Cardiac muscle cell (in vitro differentiated cells and primary cell): ENCODE measurements at regions not wholly inside any gene's neighbourhood (a gene's known extent, or its start where the extent isn't known, plus 50 kb on each side); places are given as distances from the start of the nearest gene placed in this dataset.
"Not testable (repeated sequence)": the region's sequence is repeated elsewhere in the genome, so short reads cannot be mapped to it uniquely, and the experiment has no call there.

ENCODE experiments used
- DNase-seq, 2 donors: peaks; one replicate each; pipeline versions ENCODE4 v3.0.0 to v3.0.0-alpha.2; 2010 to 2017; ENCODE audit warnings: low read depth in 1 of 2, low spot score in 1 of 2
- H3K27ac ChIP-seq: fragments of 200-600 bp; sonication (generic); 2 replicates; pipeline ENCODE4 v1.5.1; 2016
- H3K27me3 ChIP-seq: fragments of 200-600 bp; sonication (generic); 2 replicates; pipeline ENCODE4 v1.6.0; 2016; ENCODE audit warnings: control low read depth
- H3K36me3 ChIP-seq: fragments of 200-600 bp; sonication (generic); 2 replicates; pipeline ENCODE4 v1.5.1; 2016; ENCODE audit warnings: control low read depth
- H3K4me1 ChIP-seq: fragments of 200-600 bp; sonication (generic); 2 replicates; pipeline ENCODE4 v1.8.1; 2017; ENCODE audit warnings: low read depth, mild to moderate bottlenecking, mixed run types
- H3K4me3 ChIP-seq: fragments of 200-600 bp; sonication (generic); 2 replicates; pipeline ENCODE4 v1.5.1; 2016; ENCODE audit warnings: mild to moderate bottlenecking
- H3K9me3 ChIP-seq: fragments of 200-600 bp; sonication (generic); 2 replicates; pipeline ENCODE4 v1.5.1; 2017; ENCODE audit warnings: low read depth, mild to moderate bottlenecking, control low read depth
- TF ChIP-seq, protein P1 (sequence below): IDR thresholded peaks from 2 replicates; pipeline ENCODE4 v1.5.1; 2012; ENCODE audit warnings: low read depth, mild to moderate bottlenecking, low read length

DNA sequence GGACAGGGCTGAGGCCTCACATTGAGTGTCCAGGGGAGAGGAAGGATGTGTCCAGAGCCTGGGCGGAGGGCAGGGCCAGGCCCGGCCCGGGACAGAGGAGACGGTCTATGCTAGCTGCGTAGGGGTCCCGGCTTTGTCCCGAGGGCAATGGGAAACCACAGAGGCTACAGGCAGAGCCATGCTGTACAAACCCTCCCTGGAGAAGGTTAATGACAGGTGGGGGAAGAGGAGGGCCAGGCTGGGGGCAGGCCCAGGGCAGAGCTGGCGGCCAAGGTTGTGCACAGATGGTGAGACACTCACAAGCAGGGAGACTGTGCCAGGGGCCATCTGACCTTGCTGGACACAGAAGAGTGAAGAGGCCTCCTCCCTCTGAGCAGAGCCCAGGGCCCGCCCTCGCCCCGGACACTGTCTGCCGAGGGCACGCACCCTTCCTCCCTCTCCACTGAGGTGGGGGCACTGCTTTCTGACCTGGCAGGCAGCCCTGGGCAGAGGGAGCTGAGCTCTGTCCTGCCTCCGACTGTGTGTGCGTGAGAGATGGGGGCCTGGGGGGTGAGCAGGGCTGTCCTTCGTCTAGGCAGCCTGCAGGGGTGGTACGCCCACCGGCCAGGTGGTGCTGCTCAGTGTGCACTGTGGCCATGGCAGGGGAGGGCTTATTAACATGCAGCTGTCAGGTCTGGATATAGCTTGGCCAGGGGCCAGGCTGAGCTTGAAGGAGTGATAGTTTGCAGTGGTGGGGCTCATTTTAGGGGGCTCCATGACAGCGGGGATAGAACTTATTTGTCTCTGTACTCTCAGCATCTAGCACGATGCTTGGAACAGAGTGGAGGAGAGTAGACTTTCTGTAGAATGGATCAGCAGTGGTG lies 75.7 kb upstream of the LRPAP1 start:
- Histone ChIP-seq H3K4me3 (no peak overlapping the region), H3K27ac (no peak overlapping the region), H3K27me3 (no peaks in the 10 kb centered on the region), H3K36me3 (no peaks in the 10 kb centered on the region), H3K4me1 (no peaks in the 10 kb centered on the region), H3K9me3 (no peaks in the 10 kb centered on the region)
- DNase-seq, result no peak
- TF ChIP-seq, protein P1, sequence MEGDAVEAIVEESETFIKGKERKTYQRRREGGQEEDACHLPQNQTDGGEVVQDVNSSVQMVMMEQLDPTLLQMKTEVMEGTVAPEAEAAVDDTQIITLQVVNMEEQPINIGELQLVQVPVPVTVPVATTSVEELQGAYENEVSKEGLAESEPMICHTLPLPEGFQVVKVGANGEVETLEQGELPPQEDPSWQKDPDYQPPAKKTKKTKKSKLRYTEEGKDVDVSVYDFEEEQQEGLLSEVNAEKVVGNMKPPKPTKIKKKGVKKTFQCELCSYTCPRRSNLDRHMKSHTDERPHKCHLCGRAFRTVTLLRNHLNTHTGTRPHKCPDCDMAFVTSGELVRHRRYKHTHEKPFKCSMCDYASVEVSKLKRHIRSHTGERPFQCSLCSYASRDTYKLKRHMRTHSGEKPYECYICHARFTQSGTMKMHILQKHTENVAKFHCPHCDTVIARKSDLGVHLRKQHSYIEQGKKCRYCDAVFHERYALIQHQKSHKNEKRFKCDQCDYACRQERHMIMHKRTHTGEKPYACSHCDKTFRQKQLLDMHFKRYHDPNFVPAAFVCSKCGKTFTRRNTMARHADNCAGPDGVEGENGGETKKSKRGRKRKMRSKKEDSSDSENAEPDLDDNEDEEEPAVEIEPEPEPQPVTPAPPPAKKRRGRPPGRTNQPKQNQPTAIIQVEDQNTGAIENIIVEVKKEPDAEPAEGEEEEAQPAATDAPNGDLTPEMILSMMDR, result no peak

DNA sequence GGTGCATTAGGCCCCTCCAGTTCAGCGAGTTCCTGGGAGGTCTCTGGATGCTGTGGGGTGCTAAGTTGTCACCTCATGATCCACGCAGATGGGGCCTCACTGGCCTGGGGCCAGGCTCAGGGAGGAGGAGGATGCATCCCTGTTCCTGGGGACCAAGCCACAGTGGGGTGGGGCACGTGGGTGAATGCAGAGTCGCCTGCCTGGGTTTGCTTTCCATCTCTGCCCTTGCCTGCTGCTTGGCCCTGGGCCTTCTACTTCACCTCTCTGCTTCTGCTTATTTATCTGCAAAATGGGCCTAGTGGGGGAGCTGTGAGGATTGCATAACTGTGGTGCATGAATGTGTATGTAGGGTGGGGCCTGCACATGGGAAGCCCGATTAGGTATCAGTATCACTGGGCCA lies 74.6 kb upstream of the LRPAP1 start:
- DNase-seq, result peak in 1 of 2 donors; percentile 3
- H3K9me3 ChIP-seq, H3K27me3 ChIP-seq: not testable (repeated sequence)

DNA sequence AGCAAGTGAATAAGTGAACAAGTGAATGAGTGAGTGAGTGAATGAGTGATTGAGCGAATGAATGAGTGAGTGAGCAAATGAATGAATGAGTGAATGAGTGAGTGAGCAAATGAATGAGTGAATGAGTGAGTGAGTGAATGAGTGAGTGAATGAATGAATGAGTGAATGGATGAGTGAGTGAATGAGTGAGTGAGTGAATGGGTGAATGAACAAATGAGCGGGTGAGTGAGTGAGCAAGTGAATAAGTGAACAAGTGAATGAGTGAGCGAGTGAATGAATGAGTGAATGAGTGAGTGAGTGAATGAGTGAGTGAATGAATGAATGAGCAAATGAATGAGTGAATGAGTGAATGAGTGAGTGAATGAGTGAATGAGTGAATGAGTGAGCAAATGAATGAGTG lies 74.0 kb upstream of the LRPAP1 start:
- DNase-seq, H3K27me3 ChIP-seq: not testable (repeated sequence)

More for the DNA sequence above, 74.6 kb upstream of the LRPAP1 start:
- not testable (repeated sequence) for H3K4me3 ChIP-seq, H3K27ac ChIP-seq, H3K36me3 ChIP-seq, H3K4me1 ChIP-seq

DNA sequence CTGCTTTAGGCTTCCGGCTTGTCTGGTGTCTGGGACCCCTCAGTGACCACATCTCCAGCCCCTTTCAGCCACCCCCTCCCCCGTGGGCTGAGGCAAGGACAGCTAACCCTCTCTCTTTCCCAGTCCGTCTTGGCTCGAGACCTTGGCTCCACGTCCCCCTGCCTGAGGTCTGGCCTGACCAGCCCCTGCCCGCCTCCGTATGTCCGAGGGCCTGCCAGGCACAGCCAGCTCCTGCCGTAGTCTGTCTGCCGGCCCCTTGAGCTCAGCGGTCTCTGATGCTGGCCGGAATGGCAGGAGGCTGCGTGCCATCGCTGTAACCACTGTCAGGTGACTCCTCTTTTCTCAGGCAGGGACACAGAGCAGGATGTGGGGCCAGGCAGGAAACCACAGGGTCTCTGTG lies 73.3 kb upstream of the LRPAP1 start:
- Histone ChIP-seq H3K36me3 (no peaks in the 10 kb centered on the region), H3K9me3 (no peaks in the 10 kb centered on the region), H3K27ac (no peak overlapping the region), H3K4me3 (no peak overlapping the region), H3K27me3 (no peaks in the 10 kb centered on the region), H3K4me1 (no peaks in the 10 kb centered on the region)
- no peak for DNase-seq
- TF ChIP-seq, protein P1, result no peak

More for the DNA sequence above, 74.0 kb upstream of the LRPAP1 start:
- H3K36me3 ChIP-seq, H3K4me1 ChIP-seq, H3K9me3 ChIP-seq, H3K4me3 ChIP-seq, H3K27ac ChIP-seq: not testable (repeated sequence)

DNA sequence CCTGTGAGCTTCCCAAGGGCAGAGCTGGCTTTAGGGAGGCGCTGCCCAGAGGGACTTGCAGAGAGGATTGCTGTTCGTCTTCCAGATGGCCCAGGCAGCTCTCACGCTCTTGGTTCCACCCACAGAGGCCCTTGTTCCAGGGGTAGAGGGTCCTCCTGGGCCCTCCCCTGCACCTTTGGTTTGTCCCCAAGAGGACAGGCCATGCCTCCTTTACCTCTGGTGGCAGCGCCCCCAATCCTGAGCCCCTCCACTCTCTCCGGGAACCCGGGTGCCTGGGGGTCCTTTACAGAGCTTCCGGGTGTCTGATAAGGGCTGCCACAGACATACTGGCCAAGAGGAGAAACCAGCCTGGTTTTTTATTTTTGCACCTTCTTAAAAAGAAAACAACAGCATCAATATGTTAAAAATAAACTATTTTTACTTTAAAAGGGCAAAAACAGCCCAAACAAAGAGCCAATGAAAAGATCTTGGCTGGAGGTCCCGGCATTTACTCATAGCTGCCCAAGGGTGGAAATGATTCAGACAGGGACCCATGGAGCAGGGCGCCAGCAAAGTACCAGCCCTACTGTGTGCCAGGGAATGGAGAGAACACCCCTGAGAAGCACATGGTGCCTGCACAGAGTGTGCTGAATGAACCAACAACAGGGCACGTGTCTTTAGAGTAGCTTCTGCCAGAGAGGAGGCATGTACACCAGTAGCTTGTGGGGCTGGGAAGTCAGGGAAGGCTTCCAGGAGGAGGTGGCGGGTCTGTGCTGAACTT lies 70.8 kb upstream of the LRPAP1 start:
- H3K27ac ChIP-seq, H3K27me3 ChIP-seq, DNase-seq, H3K4me3 ChIP-seq, H3K9me3 ChIP-seq, H3K36me3 ChIP-seq, H3K4me1 ChIP-seq: not testable (repeated sequence)

DNA sequence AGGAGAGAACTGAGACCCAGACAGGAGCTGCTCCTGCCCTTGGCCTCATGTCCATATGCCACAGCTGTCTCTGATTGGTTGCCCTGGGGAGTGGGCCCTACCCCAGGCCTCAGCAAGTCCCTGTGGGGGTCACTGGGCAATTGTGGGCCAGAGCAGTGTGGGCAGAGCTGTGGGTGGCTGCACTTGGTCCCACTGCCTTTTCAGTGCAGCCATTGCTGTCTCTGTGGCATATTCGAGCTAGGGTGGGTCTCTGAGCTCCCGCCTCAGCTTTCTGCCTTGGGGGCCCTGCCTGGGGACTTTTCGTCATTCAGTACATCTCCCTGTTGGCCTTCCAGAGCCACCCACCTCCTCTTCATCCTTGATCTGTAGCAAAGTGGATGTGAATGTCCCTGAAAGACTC lies 69.8 kb upstream of the LRPAP1 start:
- TF ChIP-seq, protein P1, result no peak
- Histone ChIP-seq H3K4me3 (no peak overlapping the region), H3K27me3 (no peaks in the 10 kb centered on the region), H3K36me3 (no peaks in the 10 kb centered on the region), H3K27ac (no peak overlapping the region), H3K9me3 (no peaks in the 10 kb centered on the region), H3K4me1 (no peaks in the 10 kb centered on the region)
- DNase-seq, result no peak

DNA sequence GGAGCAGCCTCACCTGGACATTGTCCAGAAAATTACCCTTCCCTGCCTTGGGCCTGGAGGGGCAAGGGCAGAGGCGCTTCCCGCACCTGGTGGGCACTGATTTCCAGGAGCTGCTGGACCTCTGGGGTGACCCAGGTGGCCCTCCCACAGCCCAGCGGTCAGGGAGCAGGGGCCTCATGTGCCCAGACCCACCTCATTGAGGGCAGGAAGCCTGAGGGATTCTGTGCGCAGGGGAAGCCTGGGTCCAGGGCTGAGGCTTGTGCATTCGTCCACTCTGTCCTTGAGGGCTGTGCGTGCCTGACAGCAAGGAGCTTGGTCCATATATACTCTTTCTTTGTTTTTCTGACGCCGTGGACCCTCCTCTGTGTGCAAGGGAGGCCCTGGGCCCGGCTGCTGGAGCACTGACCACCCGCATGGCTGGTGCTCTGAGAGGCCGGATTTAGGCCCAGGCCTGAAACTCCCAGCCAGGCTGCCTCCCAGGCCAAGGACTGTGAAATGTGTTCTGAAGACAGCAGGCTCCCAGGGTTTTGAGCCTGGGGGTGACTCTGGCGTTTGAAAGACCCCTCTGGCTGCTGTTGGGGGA lies 69.0 kb upstream of the LRPAP1 start:
- not testable (repeated sequence) for DNase-seq, H3K9me3 ChIP-seq, H3K36me3 ChIP-seq, H3K27ac ChIP-seq, H3K27me3 ChIP-seq, H3K4me3 ChIP-seq, H3K4me1 ChIP-seq
